Prostate gland (tissue), 2 donors: ENCODE measurements at regions not wholly inside any gene's neighbourhood (a gene's known extent, or its start where the extent isn't known, plus 50 kb on each side); places are given as distances from the start of the nearest gene placed in this dataset.

ENCODE experiments used
- POLR2A ChIP-seq: fragments of 450-650 bp; IDR thresholded peaks from one replicate; pipeline ENCODE4 v1.6.1; 2016; ENCODE audit warnings: antibody characterized with exemption, mild to moderate bottlenecking
- POLR2AphosphoS5 ChIP-seq: sonication (generic); formaldehyde crosslinking; IDR thresholded peaks from one replicate; pipeline ENCODE4 v1.6.1; 2017; ENCODE audit warnings: antibody characterized with exemption
- TF ChIP-seq, protein P1 (sequence below), 4 experiments: fragments of 200-600 bp in 2 of 4; fragments of 450-650 bp in 2 of 4; sonication (generic) in 2 of 4; IDR thresholded peaks; 1 replicate in 3 of 4; 2 replicates in 1 of 4; pipeline ENCODE4 v1.5.1; 2016 to 2019; ENCODE audit warnings: antibody characterized with exemption in 4 of 4, mild to moderate bottlenecking in 2 of 4, moderate library complexity in 2 of 4

DNA sequence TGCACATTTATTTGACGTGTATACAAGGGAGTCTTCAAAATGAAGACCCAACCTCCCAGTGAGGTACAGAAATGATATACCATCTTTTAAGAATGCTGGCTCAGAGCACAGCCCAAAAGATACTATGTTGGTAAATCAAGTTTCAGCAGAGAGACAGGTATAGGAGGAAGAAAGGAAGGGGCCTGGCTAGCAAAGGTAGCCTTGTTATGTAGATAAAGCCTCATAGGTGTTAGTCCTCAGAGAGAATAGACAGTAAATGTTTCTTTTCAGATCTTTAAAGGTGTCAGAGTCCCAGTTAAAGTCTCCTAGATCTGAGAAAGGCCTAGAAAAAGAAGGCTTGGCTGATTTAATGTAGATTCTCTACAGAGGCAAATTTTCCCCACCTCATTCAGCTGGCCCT, 213.8 kb downstream of the SI start:
- TF ChIP-seq, protein P1, sequence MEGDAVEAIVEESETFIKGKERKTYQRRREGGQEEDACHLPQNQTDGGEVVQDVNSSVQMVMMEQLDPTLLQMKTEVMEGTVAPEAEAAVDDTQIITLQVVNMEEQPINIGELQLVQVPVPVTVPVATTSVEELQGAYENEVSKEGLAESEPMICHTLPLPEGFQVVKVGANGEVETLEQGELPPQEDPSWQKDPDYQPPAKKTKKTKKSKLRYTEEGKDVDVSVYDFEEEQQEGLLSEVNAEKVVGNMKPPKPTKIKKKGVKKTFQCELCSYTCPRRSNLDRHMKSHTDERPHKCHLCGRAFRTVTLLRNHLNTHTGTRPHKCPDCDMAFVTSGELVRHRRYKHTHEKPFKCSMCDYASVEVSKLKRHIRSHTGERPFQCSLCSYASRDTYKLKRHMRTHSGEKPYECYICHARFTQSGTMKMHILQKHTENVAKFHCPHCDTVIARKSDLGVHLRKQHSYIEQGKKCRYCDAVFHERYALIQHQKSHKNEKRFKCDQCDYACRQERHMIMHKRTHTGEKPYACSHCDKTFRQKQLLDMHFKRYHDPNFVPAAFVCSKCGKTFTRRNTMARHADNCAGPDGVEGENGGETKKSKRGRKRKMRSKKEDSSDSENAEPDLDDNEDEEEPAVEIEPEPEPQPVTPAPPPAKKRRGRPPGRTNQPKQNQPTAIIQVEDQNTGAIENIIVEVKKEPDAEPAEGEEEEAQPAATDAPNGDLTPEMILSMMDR (IDR thresholded peaks at IDR 0.05), result no peak
- TF ChIP-seq POLR2A (no peak), POLR2AphosphoS5 (no peak)
